SK-N-SH treated with all-trans-retinoic acid at 6 μM for 48 hours (cell line): ENCODE measurements at regions not wholly inside any gene's neighbourhood (a gene's known extent, or its start where the extent isn't known, plus 50 kb on each side); places are given as distances from the start of the nearest gene placed in this dataset.

Experiments used
- ATAC-seq: fragments of 200-7000 bp; cut with Tn5 transposase; 3 replicates; pipeline ENCODE4 v1.9.1; 2020; ENCODE audit warnings: mild to moderate bottlenecking, moderate library complexity
- ARNTL ChIP-seq: fragments of 450-650 bp; formaldehyde crosslinking; IDR thresholded peaks from 2 replicates; pipeline ENCODE4 v1.5.0; 2020; ENCODE audit warnings: low read depth, mild to moderate bottlenecking, moderate library complexity, borderline replicate concordance
- BACH2 ChIP-seq: fragments of 250-450 bp; sonication (Bioruptor Pico); IDR thresholded peaks from 2 replicates; pipeline ENCODE4 v1.9.0; 2021; ENCODE audit warnings: mild to moderate bottlenecking, borderline replicate concordance
- CREB5 ChIP-seq: fragments of 250-450 bp; sonication (Bioruptor Pico); IDR thresholded peaks from 2 replicates; pipeline ENCODE4 v1.5.1; 2020; ENCODE audit warnings: low read depth, mild to moderate bottlenecking, moderate library complexity
- CSDC2 ChIP-seq: fragments of 250-450 bp; sonication (Bioruptor Pico); IDR thresholded peaks from 2 replicates; pipeline ENCODE4 v1.5.0; 2020; ENCODE audit warnings: mild to moderate bottlenecking, moderate library complexity
- CSRNP3 ChIP-seq: fragments of 250-450 bp; sonication (Bioruptor Pico); IDR thresholded peaks from 2 replicates; pipeline ENCODE4 v1.5.1; 2021; ENCODE audit warnings: mild to moderate bottlenecking, moderate library complexity
- ESRRG ChIP-seq: fragments of 250-450 bp; sonication (Bioruptor Pico); IDR thresholded peaks from 2 replicates; pipeline ENCODE4 v1.6.1; 2021; ENCODE audit warnings: mild to moderate bottlenecking
- GLIS3 ChIP-seq: fragments of 250-450 bp; sonication (Bioruptor Pico); IDR thresholded peaks from 2 replicates; pipeline ENCODE4 v1.5.0; 2020; ENCODE audit warnings: mild to moderate bottlenecking, moderate library complexity
- OSR1 ChIP-seq: fragments of 250-450 bp; sonication (Bioruptor Pico); IDR thresholded peaks from 2 replicates; pipeline ENCODE4 v1.8.0; 2022; ENCODE audit warnings: moderate library complexity, mild to moderate bottlenecking, inconsistent platforms
- POU6F1 ChIP-seq: fragments of 250-450 bp; sonication (Bioruptor Pico); IDR thresholded peaks from 2 replicates; pipeline ENCODE4 v1.8.0; 2021; ENCODE audit warnings: low read depth, mild to moderate bottlenecking, moderate library complexity, borderline replicate concordance
- PPARA ChIP-seq: fragments of 250-450 bp; sonication (Bioruptor Pico); IDR thresholded peaks from 2 replicates; pipeline ENCODE4 v1.5.0; 2020; ENCODE audit warnings: mild to moderate bottlenecking, borderline replicate concordance
- RARB ChIP-seq: fragments of 250-450 bp; sonication (Bioruptor Pico); IDR thresholded peaks from 2 replicates; pipeline ENCODE4 v1.8.0; 2021; ENCODE audit warnings: mild to moderate bottlenecking, moderate library complexity
- SNAI2 ChIP-seq: fragments of 250-450 bp; sonication (Bioruptor Pico); IDR thresholded peaks from 2 replicates; pipeline ENCODE4 v1.5.0; 2020; ENCODE audit warnings: mild to moderate bottlenecking, moderate library complexity
- TCF4 ChIP-seq: fragments of 250-450 bp; sonication (Bioruptor Pico); IDR thresholded peaks from 2 replicates; pipeline ENCODE4 v1.8.0; 2021; ENCODE audit warnings: mild to moderate bottlenecking, moderate library complexity, borderline replicate concordance
- TOX ChIP-seq: fragments of 250-450 bp; sonication (Bioruptor Pico); IDR thresholded peaks from 2 replicates; pipeline ENCODE4 v1.8.0; 2021; ENCODE audit warnings: mild to moderate bottlenecking, moderate library complexity, borderline replicate concordance
- TSHZ2 ChIP-seq: fragments of 250-450 bp; sonication (Bioruptor Pico); IDR thresholded peaks from 2 replicates; pipeline ENCODE4 v1.5.0; 2020; ENCODE audit warnings: mild to moderate bottlenecking, moderate library complexity
- ZC3H10 ChIP-seq: fragments of 250-450 bp; sonication (Bioruptor Pico); IDR thresholded peaks from 2 replicates; pipeline ENCODE4 v1.5.1; 2021; ENCODE audit warnings: mild to moderate bottlenecking, moderate library complexity
- ZFP3 ChIP-seq: fragments of 250-450 bp; sonication (Bioruptor Pico); IDR thresholded peaks from 2 replicates; pipeline ENCODE4 v1.5.0; 2020; ENCODE audit warnings: mild to moderate bottlenecking, moderate library complexity
- ZFP30 ChIP-seq: fragments of 450-650 bp; formaldehyde crosslinking; IDR thresholded peaks from 2 replicates; pipeline ENCODE4 v1.5.0; 2022; ENCODE audit warnings: mild to moderate bottlenecking, moderate library complexity
- ZNF565 ChIP-seq: fragments of 450-650 bp; formaldehyde crosslinking; conservative IDR thresholded peaks from 2 replicates; pipeline ENCODE4 v1.5.0; 2020; ENCODE audit warnings: low read depth, mild to moderate bottlenecking, moderate library complexity
- ZNF8 ChIP-seq: fragments of 450-650 bp; formaldehyde crosslinking; IDR thresholded peaks from 2 replicates; pipeline ENCODE4 v1.5.0; 2020; ENCODE audit warnings: mild to moderate bottlenecking, moderate library complexity

GRCh38 chr3:162353414-162353813 lies 856.8 kb downstream of the OTOL1 start (continued):
- TF ChIP-seq CREB5 (CRISPR knock-in tag) = no peak

GRCh38 chr3:162354356-162354755 lies 857.7 kb downstream of the OTOL1 start:
- no peak for TF ChIP-seq ZNF565 (CRISPR knock-in tag)
- TF ChIP-seq TSHZ2 (CRISPR knock-in tag) = no peak
- TF ChIP-seq POU6F1 = no peak
- no peak for TF ChIP-seq PPARA
- TF ChIP-seq ZC3H10 = no peak
- no peak for TF ChIP-seq ESRRG (CRISPR knock-in tag)
- TF ChIP-seq ARNTL (CRISPR knock-in tag) = no peak
- TF ChIP-seq SNAI2 (CRISPR knock-in tag) = no peak
- no peak for TF ChIP-seq ZNF8 (CRISPR knock-in tag)

GRCh38 chr3:162365066-162365719 lies 868.6 kb downstream of the OTOL1 start:
- no peak for TF ChIP-seq ZFP30 (CRISPR knock-in tag)
- no peak for ATAC-seq

More at GRCh38 chr3:162354356-162354755, 857.7 kb downstream of the OTOL1 start:
- ATAC-seq = peak; percentile 94

- TF ChIP-seq ZC3H10 (no peak), CSRNP3 (no peak), ESRRG (CRISPR knock-in tag) (no peak), TSHZ2 (CRISPR knock-in tag) (no peak), RARB (CRISPR knock-in tag) (no peak), PPARA (no peak), CREB5 (CRISPR knock-in tag) (no peak), ZFP30 (CRISPR knock-in tag) (no peak), TCF4 (no peak), OSR1 (CRISPR knock-in tag) (no peak), ARNTL (CRISPR knock-in tag) (no peak), CSDC2 (CRISPR knock-in tag) (no peak), ZFP3 (CRISPR knock-in tag) (no peak), BACH2 (no peak), TOX (no peak), GLIS3 (CRISPR knock-in tag) (no peak), SNAI2 (CRISPR knock-in tag) (no peak)
- no peak for ATAC-seq
Measured at GRCh38 chr3:162366166-162366766, 869.7 kb downstream of the OTOL1 start.
